ENCODE measurements at regions not wholly inside any gene's neighbourhood (a gene's known extent, or its start where the extent isn't known, plus 50 kb on each side); places are given as distances from the start of the nearest gene placed in this dataset.

DNA sequence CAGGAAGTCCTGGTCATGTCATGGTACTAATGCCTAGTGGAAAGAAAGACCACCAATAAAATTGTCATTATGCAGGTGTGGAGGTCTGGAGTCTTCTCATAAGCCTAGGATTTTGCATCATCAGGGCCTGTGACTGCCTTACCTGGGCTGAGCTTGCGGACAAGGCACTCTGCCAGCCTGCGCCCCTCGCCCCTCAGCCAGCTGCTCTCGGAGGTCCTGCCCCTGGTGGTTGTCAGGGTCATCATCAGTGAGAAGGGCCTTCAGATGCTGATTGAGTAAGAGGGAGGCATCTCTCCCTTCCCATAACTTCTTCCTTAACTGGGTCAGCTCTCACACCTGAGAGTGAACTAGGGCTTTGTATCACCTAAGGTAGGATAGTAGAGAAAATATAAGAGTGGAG, 132.8 kb downstream of the DCLK3 start:
- Histone ChIP-seq H3K4me1 (ENCODE audit: control insufficient read depth in 2 of 3, insufficient read depth in 2 of 3, low read depth in 1 of 3, low read length in 3 of 3) (no peaks in the 10 kb centered on the region), H3K9me3 (ENCODE audit: control insufficient read depth in 2 of 3, insufficient read depth in 1 of 3, low read length in 3 of 3) (no peaks in the 10 kb centered on the region), H3K36me3 (ENCODE audit: control insufficient read depth in 2 of 3, insufficient read depth in 3 of 3, low read length in 3 of 3) (no peaks in the 10 kb centered on the region), H3K9ac (ENCODE audit: low read length in 3 of 3) (no peak overlapping the region), H3K4me3 (ENCODE audit: low read length in 3 of 3) (no peak overlapping the region), H3K27me3 (ENCODE audit: control insufficient read depth, insufficient read depth, low read length) (no peaks in the 10 kb centered on the region), H3K27ac (ENCODE audit: low read depth in 2 of 2, low read length in 2 of 2) (no peak overlapping the region)
- FAIRE-seq: no peak
- TF ChIP-seq, protein P1, sequence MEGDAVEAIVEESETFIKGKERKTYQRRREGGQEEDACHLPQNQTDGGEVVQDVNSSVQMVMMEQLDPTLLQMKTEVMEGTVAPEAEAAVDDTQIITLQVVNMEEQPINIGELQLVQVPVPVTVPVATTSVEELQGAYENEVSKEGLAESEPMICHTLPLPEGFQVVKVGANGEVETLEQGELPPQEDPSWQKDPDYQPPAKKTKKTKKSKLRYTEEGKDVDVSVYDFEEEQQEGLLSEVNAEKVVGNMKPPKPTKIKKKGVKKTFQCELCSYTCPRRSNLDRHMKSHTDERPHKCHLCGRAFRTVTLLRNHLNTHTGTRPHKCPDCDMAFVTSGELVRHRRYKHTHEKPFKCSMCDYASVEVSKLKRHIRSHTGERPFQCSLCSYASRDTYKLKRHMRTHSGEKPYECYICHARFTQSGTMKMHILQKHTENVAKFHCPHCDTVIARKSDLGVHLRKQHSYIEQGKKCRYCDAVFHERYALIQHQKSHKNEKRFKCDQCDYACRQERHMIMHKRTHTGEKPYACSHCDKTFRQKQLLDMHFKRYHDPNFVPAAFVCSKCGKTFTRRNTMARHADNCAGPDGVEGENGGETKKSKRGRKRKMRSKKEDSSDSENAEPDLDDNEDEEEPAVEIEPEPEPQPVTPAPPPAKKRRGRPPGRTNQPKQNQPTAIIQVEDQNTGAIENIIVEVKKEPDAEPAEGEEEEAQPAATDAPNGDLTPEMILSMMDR (IDR thresholded peaks at IDR 0.05; ENCODE audit: borderline replicate concordance, extremely low read depth, insufficient read depth): no peak
- DNase-seq: no peak
- intact Hi-C loops (cut with DNase I): no loop called here

DNA sequence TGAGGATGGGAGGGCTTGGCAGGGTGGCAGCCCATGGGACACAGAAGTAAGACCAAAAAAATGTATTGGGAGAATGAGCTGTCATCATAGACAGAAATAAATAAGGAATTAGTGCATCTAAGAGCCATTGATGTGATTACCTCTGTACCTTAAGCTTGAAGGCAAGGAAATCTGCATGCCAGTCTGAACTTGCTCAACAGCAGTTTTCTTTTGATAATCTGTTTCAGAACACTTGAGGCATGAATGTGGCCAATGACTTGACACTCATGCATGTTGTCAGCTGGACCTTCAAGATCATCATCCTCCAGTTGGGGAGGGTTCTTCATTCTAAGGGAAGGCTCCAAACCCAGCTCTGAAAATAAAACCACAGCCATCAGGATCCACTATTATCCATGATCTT, 148.5 kb downstream of the DCLK3 start:
- FAIRE-seq: no peak
- no peak for DNase-seq
- Histone ChIP-seq H3K27ac (ENCODE audit: low read depth in 2 of 2, low read length in 2 of 2) (no peak overlapping the region), H3K4me3 (ENCODE audit: low read length in 3 of 3) (no peak overlapping the region), H3K27me3 (ENCODE audit: control insufficient read depth, insufficient read depth, low read length) (no peaks in the 10 kb centered on the region), H3K4me1 (ENCODE audit: control insufficient read depth in 2 of 3, insufficient read depth in 2 of 3, low read depth in 1 of 3, low read length in 3 of 3) (no peaks in the 10 kb centered on the region), H3K9ac (ENCODE audit: low read length in 3 of 3) (no peak overlapping the region), H3K9me3 (ENCODE audit: control insufficient read depth in 2 of 3, insufficient read depth in 1 of 3, low read length in 3 of 3) (no peaks in the 10 kb centered on the region), H3K36me3 (ENCODE audit: control insufficient read depth in 2 of 3, insufficient read depth in 3 of 3, low read length in 3 of 3) (no peaks in the 10 kb centered on the region)
- intact Hi-C loops (cut with DNase I): no loop called here
- TF ChIP-seq, protein P1 (IDR thresholded peaks at IDR 0.05; ENCODE audit: borderline replicate concordance, extremely low read depth, insufficient read depth): no peak

DNA sequence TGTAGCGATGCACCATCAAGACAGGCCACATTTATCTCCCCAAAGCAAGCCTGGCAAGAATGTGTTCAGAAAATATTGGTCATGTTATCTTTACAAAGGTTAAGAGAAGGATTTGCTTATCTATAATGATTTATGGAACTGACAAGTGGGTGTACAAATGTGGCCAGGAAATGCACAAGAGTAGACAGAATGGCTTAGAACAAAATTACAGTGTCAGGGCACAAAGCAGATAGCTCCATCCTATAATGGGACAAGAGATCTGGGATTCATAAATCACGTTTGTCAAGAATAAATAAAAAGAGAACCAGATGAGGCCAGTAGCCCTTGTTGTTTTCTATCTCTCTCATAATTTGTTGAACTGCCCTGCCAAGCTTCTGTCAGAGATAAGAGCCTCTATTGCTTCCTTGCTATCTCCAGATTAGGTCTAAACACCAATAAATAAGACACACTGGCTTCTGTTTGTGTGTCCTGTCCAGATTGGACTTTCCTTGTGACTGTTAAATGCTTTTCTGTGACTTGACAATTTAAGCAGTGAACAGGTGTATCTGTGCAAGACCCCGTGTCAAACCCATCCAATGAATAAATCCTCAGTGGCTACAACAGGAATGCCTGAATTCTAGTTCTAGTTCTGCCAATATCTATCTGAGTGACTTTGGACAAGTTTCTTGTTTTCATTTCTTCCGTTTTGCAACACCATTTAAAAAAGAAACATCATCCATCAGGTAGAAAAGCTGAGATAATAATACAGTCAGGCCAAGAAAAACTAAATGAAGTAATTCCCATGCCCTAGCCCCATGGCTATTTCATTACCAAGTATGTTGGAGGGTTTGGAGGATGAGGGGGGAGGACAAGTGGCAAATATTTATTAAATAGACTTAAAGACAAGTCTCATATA, 157.2 kb downstream of the DCLK3 start:
- TF ChIP-seq, protein P1 (IDR thresholded peaks at IDR 0.05; ENCODE audit: borderline replicate concordance, extremely low read depth, insufficient read depth): no peak
- Histone ChIP-seq H3K4me1 (ENCODE audit: control insufficient read depth in 2 of 3, insufficient read depth in 2 of 3, low read depth in 1 of 3, low read length in 3 of 3) (no peaks in the 10 kb centered on the region), H3K9me3 (ENCODE audit: control insufficient read depth in 2 of 3, insufficient read depth in 1 of 3, low read length in 3 of 3) (no peaks in the 10 kb centered on the region), H3K4me3 (ENCODE audit: low read length in 3 of 3) (no peak overlapping the region), H3K27me3 (ENCODE audit: control insufficient read depth, insufficient read depth, low read length) (no peaks in the 10 kb centered on the region), H3K36me3 (ENCODE audit: control insufficient read depth in 2 of 3, insufficient read depth in 3 of 3, low read length in 3 of 3) (no peaks in the 10 kb centered on the region), H3K27ac (ENCODE audit: low read depth in 2 of 2, low read length in 2 of 2) (no peak overlapping the region), H3K9ac (ENCODE audit: low read length in 3 of 3) (no peak overlapping the region)
- intact Hi-C loops (cut with DNase I): no loop called here
- DNase-seq (peak in 2 of 5 donors; percentile 19 to 37), FAIRE-seq (no peak)
